Heart left ventricle (tissue), 16 donors: ENCODE measurements at regions not wholly inside any gene's neighbourhood (a gene's known extent, or its start where the extent isn't known, plus 50 kb on each side); places are given as distances from the start of the nearest gene placed in this dataset.

Source experiments
- ATAC-seq, 4 donors: fragments of 200-7000 bp; cut with Tn5 transposase; one replicate each; pipeline ENCODE4 v1.9.1; 2020 to 2022; ENCODE audit warnings: moderate library complexity in 4 of 4, mild to moderate bottlenecking in 3 of 4, moderate number of reproducible peaks in 1 of 4
- DNase-seq, 5 donors: peaks; one replicate each; pipeline ENCODE4 v3.0.0-alpha.2; 2020
- H3K27ac ChIP-seq, 12 donors: fragments of 200-600 bp; sonication (generic) in 4 of 12; one replicate each; pipeline versions ENCODE4 v1.5.0 to v1.8.0; 2016 to 2022; ENCODE audit warnings: mild to moderate bottlenecking in 2 of 12
- H3K27me3 ChIP-seq, 9 donors: fragments of 200-600 bp; sonication (generic) in 2 of 9; one replicate each; pipeline versions ENCODE4 v1.5.1 to v1.8.0; 2016 to 2022; ENCODE audit warnings: mild to moderate bottlenecking in 3 of 9
- H3K36me3 ChIP-seq, 9 donors: fragments of 200-600 bp; sonication (generic) in 2 of 9; one replicate each; pipeline versions ENCODE4 v1.5.0 to v1.8.0; 2018 to 2022; ENCODE audit warnings: mild to moderate bottlenecking in 2 of 9
- H3K4me1 ChIP-seq, 12 donors: fragments of 200-600 bp; sonication (generic) in 4 of 12; one replicate each; pipeline versions ENCODE4 v1.5.0 to v1.8.0; 2016 to 2022; ENCODE audit warnings: mild to moderate bottlenecking in 3 of 12
- H3K4me3 ChIP-seq, 12 donors: fragments of 200-600 bp; sonication (generic) in 4 of 12; one replicate each; pipeline versions ENCODE4 v1.5.0 to v1.8.0; 2017 to 2022; ENCODE audit warnings: mild to moderate bottlenecking in 9 of 12, moderate library complexity in 4 of 12
- H3K9me3 ChIP-seq, 12 donors: fragments of 200-600 bp; sonication (generic) in 4 of 12; one replicate each; pipeline versions ENCODE4 v1.5.0 to v1.8.0; 2016 to 2022; ENCODE audit warnings: mild to moderate bottlenecking in 1 of 12
- CTCF ChIP-seq, 12 donors: fragments of 200-600 bp; sonication (generic) in 4 of 12; IDR thresholded peaks; one replicate each; pipeline versions ENCODE4 v1.5.0 to v1.8.0; 2018 to 2022; ENCODE audit warnings: antibody characterized with exemption in 12 of 12, mild to moderate bottlenecking in 5 of 12
- POLR2A ChIP-seq, 2 donors: fragments of 450-650 bp; IDR thresholded peaks; one replicate each; pipeline ENCODE4 v1.6.1; 2017; ENCODE audit warnings: antibody characterized with exemption in 2 of 2, mild to moderate bottlenecking in 2 of 2, moderate library complexity in 2 of 2
- WGBS, 4 donors: extraction: QIAGEN DNeasy Blood & Tissue Kit in 2 of 4; methylation state at CpG; one replicate each; pipeline versions ENCODE4 v1.1.5 to v1.1.7; 2013 to 2018; 5-methylcytosine and 5-hydroxymethylcytosine counted together
- intact Hi-C, 10 donors: fragments of 100-400 bp; cut with DNase I; formaldehyde crosslinking; loops; one replicate each; pipeline versions ENCODE4 v1.11.1 to v1.14.2; 2022
- donor health status: ischemic (EF 13 %, LVEDD 7.1; RV severe dilation, severe dysfunction).
- donor health status: healthy with polysubstance abuse.
- donor health status: DM: no; HTN: yes; CAD: no.
- donor health status: DM: no; HTN: no; CAD: no.
- donor health status: ischemic (EF 25% LVEDD 6.9; RV normal size, moderate dysfunction).
- donor health status: ischemic (EF 25% LVEDD 5.7; RV mildly dilated, moderate dysfunction).
- donor health status: healthy.
- donor health status: DM: yes; HTN: yes; CAD: no.
- donor health status: ischemic (EF 35%, LVEDD 5.7; RV mildly dilated, moderate dysfunction).
- donor health status: nonischemic (EF 11% LVEDD 7.7; RV severe dilation, severe dysfunction).
- donor health status: DM: yes; HTN: yes; CAD: no.
- donor health status: PGD.
- donor health status: ischemic (EF 29% LVEDD 5.4; RV normal size, mild dysfunction).
- donor health status: nonischemic (EF 23%, LVEDD 6.1; RV moderate dilation, normal function).

- H3K4me3 ChIP-seq, result no peak overlapping the region
- H3K36me3 ChIP-seq, result no peaks in the 10 kb centered on the region
- H3K27ac ChIP-seq, result no peak overlapping the region
- intact Hi-C loops, result loop anchor here in 1 of 10 donors (10.0 kb wide), 1 partner anchor 59 kb away; no protein-coding TSS in a partner anchor
- peaks cover 0 to 10% (median 0%) of the 10 kb centered on the region in 9 donors for H3K27me3 ChIP-seq
- WGBS, 4 donors, result 0 to 46% (median 19%) methylated on average over 1 of the region's 1 CpG
- ATAC-seq (no peak), DNase-seq (no peak)
- no peaks in the 10 kb centered on the region for H3K4me1 ChIP-seq
- TF ChIP-seq POLR2A (IDR thresholded peaks at IDR 0.05) (no peak), CTCF (IDR thresholded peaks at IDR 0.05) (no peak)
- H3K9me3 ChIP-seq, result peaks cover 0 to 33% (median 9%) of the 10 kb centered on the region in 12 donors
These were observed 190.3 kb downstream of the LINC00237 start for GRCh38 chr20:20915844-20916243.

- no peak for TF ChIP-seq CTCF (IDR thresholded peaks at IDR 0.05)
- no peak for TF ChIP-seq POLR2A (IDR thresholded peaks at IDR 0.05)
- no peak overlapping the region for H3K27ac ChIP-seq
- ATAC-seq, result no peak
- intact Hi-C loops, result no loop called here
- H3K4me1 ChIP-seq, result no peaks in the 10 kb centered on the region
- no peak for DNase-seq
- H3K4me3 ChIP-seq, result no peak overlapping the region
- H3K9me3 ChIP-seq, result peaks cover 0 to 14% (median 0%) of the 10 kb centered on the region in 12 donors
- no peaks in the 10 kb centered on the region for H3K36me3 ChIP-seq
- 73 to 85% (median 79%) methylated on average over 2 of the region's 2 CpGs for WGBS, 4 donors
- H3K27me3 ChIP-seq, result peaks cover 0 to 14% (median 0%) of the 10 kb centered on the region in 9 donors
These were observed 192.0 kb upstream of the RALGAPA2 start for GRCh38 chr20:20904501-20904831.

GRCh38 chr20:20903773-20904500, 191.5 kb upstream of the RALGAPA2 start:
- Histone ChIP-seq H3K27me3 (peaks cover 0 to 14% (median 0%) of the 10 kb centered on the region in 9 donors), H3K4me3 (no peak overlapping the region), H3K27ac (no peak overlapping the region), H3K36me3 (no peaks in the 10 kb centered on the region), H3K4me1 (no peaks in the 10 kb centered on the region), H3K9me3 (peaks cover 0 to 14% (median 0%) of the 10 kb centered on the region in 12 donors)
- ATAC-seq (no peak), DNase-seq (no peak)
- WGBS, 4 donors, result 60 to 76% (median 69%) methylated on average over 2 of the region's 2 CpGs
- intact Hi-C loops, result no loop called here
- no peak for TF ChIP-seq POLR2A (IDR thresholded peaks at IDR 0.05)
- no peak for TF ChIP-seq CTCF (IDR thresholded peaks at IDR 0.05)

- H3K4me1 ChIP-seq, result peaks cover 0 to 4% (median 0%) of the 10 kb centered on the region in 12 donors
- peaks cover 0 to 9% (median 0%) of the 10 kb centered on the region in 12 donors for H3K9me3 ChIP-seq
- ATAC-seq (no peak), DNase-seq (no peak)
- TF ChIP-seq POLR2A (IDR thresholded peaks at IDR 0.05) (no peak), CTCF (IDR thresholded peaks at IDR 0.05) (no peak)
- 7 to 23% (median 22%) methylated on average over 4 of the region's 4 CpGs for WGBS, 4 donors
- intact Hi-C loops, result no loop called here
- no peak overlapping the region for H3K27ac ChIP-seq
- no peaks in the 10 kb centered on the region for H3K36me3 ChIP-seq
- H3K4me3 ChIP-seq, result no peak overlapping the region
- peaks cover 0 to 1% (median 0%) of the 10 kb centered on the region in 9 donors for H3K27me3 ChIP-seq
These were observed 185.5 kb upstream of the RALGAPA2 start for GRCh38 chr20:20897922-20898321.
